IMR-90 (cell line): ENCODE measurements at regions not wholly inside any gene's neighbourhood (a gene's known extent, or its start where the extent isn't known, plus 50 kb on each side); places are given as distances from the start of the nearest gene placed in this dataset.

Source experiments
- ATAC-seq: fragments of 200-7000 bp; cut with Tn5 transposase; 2 replicates; pipeline ENCODE4 v1.9.1; 2020; ENCODE audit warnings: low read depth, mild to moderate bottlenecking, moderate library complexity
- BruUV-seq: library from RNA; stranded (reverse); fragments of 400-500 nt; replicated peaks from 2 replicates; lab custom pipeline; 2021; lab: Mats Ljungman, UMichigan
- CTCF ChIA-PET: fragments of 300-600 bp; formaldehyde crosslinking; extraction: SDS; loops from one replicate; lab custom pipeline; 2021; ENCODE audit warnings: antibody characterized with exemption; lab: Yijun Ruan, JAX
- POLR2A ChIA-PET: fragments of 300-600 bp; sonication (Branson Sonifier 250); formaldehyde crosslinking; loops from one replicate; lab custom pipeline; 2022; ENCODE audit warnings: antibody characterized with exemption; ENCODE audit not compliant: unreplicated experiment; lab: Charles Lee
- DNase-seq: peaks from one replicate; pipeline ENCODE4 v3.0.0; 2013
- H2AFZ ChIP-seq: replicated peaks from 2 replicates; pipeline ENCODE3; 2013; ENCODE audit warnings: low read length, mild to moderate bottlenecking; ENCODE audit not compliant: poor library complexity
- H2AK5ac ChIP-seq: 2 replicates; pipeline ENCODE4 v1.6.1; 2013; ENCODE audit warnings: low read depth, low read length, inconsistent platforms
- H2AK9ac ChIP-seq: replicated peaks from 2 replicates; pipeline ENCODE3; 2013; ENCODE audit warnings: mild to moderate bottlenecking, low read depth, low read length, moderate library complexity; ENCODE audit not compliant: poor library complexity
- H2BK120ac ChIP-seq: 2 replicates; pipeline ENCODE4 v1.6.1; 2013; ENCODE audit warnings: low read depth, low read length, inconsistent platforms
- H2BK15ac ChIP-seq: 3 replicates; pipeline ENCODE4 v1.6.1; 2013; ENCODE audit warnings: low read depth, low read length, inconsistent platforms
- H2BK20ac ChIP-seq: 2 replicates; pipeline ENCODE4 v1.6.1; 2013; ENCODE audit warnings: low read depth, mild to moderate bottlenecking, inconsistent platforms, low read length, moderate library complexity
- H2BK5ac ChIP-seq: 2 replicates; pipeline ENCODE4 v1.6.1; 2013; ENCODE audit warnings: mild to moderate bottlenecking, low read depth, low read length, inconsistent platforms; ENCODE audit not compliant: poor library complexity, severe bottlenecking
- H3K14ac ChIP-seq: replicated peaks from 2 replicates; pipeline ENCODE4 v1.6.1; 2013; ENCODE audit warnings: low read depth, low read length, inconsistent platforms
- H3K18ac ChIP-seq: 2 replicates; pipeline ENCODE4 v1.6.1; 2013; ENCODE audit warnings: low read depth, low read length, control low read depth
- H3K23ac ChIP-seq: 2 replicates; pipeline ENCODE4 v1.6.1; 2013; ENCODE audit warnings: low read depth, low read length, inconsistent platforms
- H3K27ac ChIP-seq: 2 replicates; pipeline ENCODE4 v1.5.1; 2013; ENCODE audit warnings: mild to moderate bottlenecking, control low read depth, low read length; ENCODE audit not compliant: insufficient read depth
- H3K27me3 ChIP-seq: 2 replicates; pipeline ENCODE4 v1.6.1; 2013; ENCODE audit warnings: low read length; ENCODE audit not compliant: control insufficient read depth, insufficient read depth
- H3K36me3 ChIP-seq: 2 replicates; pipeline ENCODE4 v1.6.1; 2013; ENCODE audit warnings: low read length, mixed read lengths; ENCODE audit not compliant: control insufficient read depth, insufficient read depth
- H3K4ac ChIP-seq: 2 replicates; pipeline ENCODE4 v1.6.1; 2013; ENCODE audit warnings: low read depth, low read length, inconsistent platforms
- H3K4me1 ChIP-seq: 2 replicates; pipeline ENCODE4 v1.6.1; 2013; ENCODE audit warnings: low read length, mixed read lengths; ENCODE audit not compliant: control insufficient read depth, insufficient read depth
- H3K4me2 ChIP-seq: 2 replicates; pipeline ENCODE4 v1.6.1; 2013; ENCODE audit warnings: low read depth, mild to moderate bottlenecking, control low read depth, low read length, moderate library complexity
- H3K4me3 ChIP-seq: 2 replicates; pipeline ENCODE4 v1.5.1; 2013; ENCODE audit warnings: low read depth, mild to moderate bottlenecking, control low read depth, low read length, moderate library complexity; ENCODE audit not compliant: insufficient read depth
- H3K56ac ChIP-seq: 2 replicates; pipeline ENCODE4 v1.6.1; 2013; ENCODE audit warnings: low read length, inconsistent platforms; ENCODE audit not compliant: insufficient read depth; ENCODE audit errors: extremely low read depth
- H3K79me1 ChIP-seq, 2 experiments: 2 replicates each; pipeline ENCODE4 v1.6.1; 2013; ENCODE audit warnings: low read length in 2 of 2, inconsistent platforms in 1 of 2, low read depth in 1 of 2
- H3K9ac ChIP-seq: 2 replicates; pipeline ENCODE4 v1.6.1; 2013; ENCODE audit warnings: low read depth, low read length, control low read depth
- H3K9me1 ChIP-seq: 2 replicates; pipeline ENCODE4 v1.6.1; 2013; ENCODE audit warnings: low read length, inconsistent platforms; ENCODE audit not compliant: insufficient read depth
- H3K9me3 ChIP-seq: 2 replicates; pipeline ENCODE4 v1.6.1; 2013; ENCODE audit warnings: low read length; ENCODE audit not compliant: control insufficient read depth, insufficient read depth
- H4K20me1 ChIP-seq: 2 replicates; pipeline ENCODE4 v1.6.1; 2013; ENCODE audit warnings: low read length, inconsistent platforms; ENCODE audit not compliant: insufficient read depth
- H4K5ac ChIP-seq: 2 replicates; pipeline ENCODE4 v1.6.1; 2013; ENCODE audit warnings: mild to moderate bottlenecking, low read depth, low read length, control low read depth
- H4K8ac ChIP-seq, 2 experiments: 2 replicates each; pipeline ENCODE4 v1.6.1; 2013; ENCODE audit warnings: low read depth in 2 of 2, low read length in 2 of 2, control low read depth in 1 of 2, inconsistent platforms in 1 of 2
- H4K91ac ChIP-seq: 2 replicates; pipeline ENCODE4 v1.6.1; 2013; ENCODE audit warnings: low read depth, low read length, inconsistent platforms; ENCODE audit not compliant: insufficient read depth
- CHD1 ChIP-seq: IDR thresholded peaks from 2 replicates; pipeline ENCODE4 v1.6.1; 2012; ENCODE audit warnings: low read depth, low read length, improper control_type of control experiment
- ELK1 ChIP-seq: fragments of 150-350 bp; IDR thresholded peaks from 2 replicates; pipeline ENCODE4 v1.6.1; 2016; ENCODE audit warnings: low read depth, mild to moderate bottlenecking, low read length, moderate library complexity, borderline replicate concordance
- FOS ChIP-seq: fragments of 150-350 bp; IDR thresholded peaks from 2 replicates; pipeline ENCODE4 v1.6.1; 2016; ENCODE audit warnings: low read depth, low read length
- MAFK ChIP-seq: IDR thresholded peaks from 2 replicates; pipeline ENCODE4 v1.6.1; 2012; ENCODE audit warnings: low read depth, low read length, improper control_type of control experiment
- MAZ ChIP-seq: IDR thresholded peaks from 2 replicates; pipeline ENCODE4 v1.6.1; 2012; ENCODE audit warnings: low read depth, mild to moderate bottlenecking, low read length, improper control_type of control experiment, moderate library complexity, borderline replicate concordance
- MXI1 ChIP-seq: IDR thresholded peaks from 2 replicates; pipeline ENCODE4 v1.6.1; 2012; ENCODE audit warnings: low read depth, mild to moderate bottlenecking, low read length, moderate library complexity, borderline replicate concordance
- NFE2L2 ChIP-seq: fragments of 150-350 bp; IDR thresholded peaks from 2 replicates; pipeline ENCODE4 v1.6.1; 2016; ENCODE audit warnings: low read depth, mild to moderate bottlenecking, low read length
- POLR2A ChIP-seq: IDR thresholded peaks from 2 replicates; pipeline ENCODE4 v1.6.1; 2012; ENCODE audit warnings: mild to moderate bottlenecking, low read depth, low read length
- RCOR1 ChIP-seq: IDR thresholded peaks from 2 replicates; pipeline ENCODE4 v1.6.1; 2012; ENCODE audit warnings: mild to moderate bottlenecking, low read length, improper control_type of control experiment; ENCODE audit not compliant: insufficient replicate concordance
- RFX5 ChIP-seq: IDR thresholded peaks from 2 replicates; pipeline ENCODE4 v1.8.0; 2012; ENCODE audit warnings: low read depth, mild to moderate bottlenecking, low read length, moderate library complexity
- WGBS, 2 experiments: methylation state at CpG; one replicate each; pipeline versions ENCODE4 v1.1.5 to v1.1.7; 2013; ENCODE audit warnings: missing lambda C conversion rate in 2 of 2; ENCODE audit not compliant: insufficient read length in 1 of 2; ENCODE audit errors: extremely low coverage in 2 of 2; 5-methylcytosine and 5-hydroxymethylcytosine counted together
- dilution Hi-C: fragments of 300-500 bp; cut with HindIII; formaldehyde crosslinking; loops from one replicate; pipeline ENCODE4 v1.14.3; 2018; ENCODE audit warnings: low sequenced_read_pairs; ENCODE audit not compliant: unreplicated experiment
- in situ Hi-C: fragments of 300-500 bp; cut with MboI; formaldehyde crosslinking; loops from 3 replicates; pipeline ENCODE4 v1.14.3; 2019; ENCODE audit warnings: low sequenced_read_pairs, inconsistent platforms, mixed read lengths
- intact Hi-C: fragments of 100-400 bp; cut with micrococcal nuclease; formaldehyde crosslinking; loops from 2 replicates; pipeline ENCODE4 v1.10.0; 2022
- TF ChIP-seq, protein P1 (sequence below): conservative IDR thresholded peaks from 2 replicates; pipeline ENCODE4 v1.5.1; 2012; ENCODE audit warnings: mild to moderate bottlenecking, low read depth, low read length, improper control_type of control experiment

DNA sequence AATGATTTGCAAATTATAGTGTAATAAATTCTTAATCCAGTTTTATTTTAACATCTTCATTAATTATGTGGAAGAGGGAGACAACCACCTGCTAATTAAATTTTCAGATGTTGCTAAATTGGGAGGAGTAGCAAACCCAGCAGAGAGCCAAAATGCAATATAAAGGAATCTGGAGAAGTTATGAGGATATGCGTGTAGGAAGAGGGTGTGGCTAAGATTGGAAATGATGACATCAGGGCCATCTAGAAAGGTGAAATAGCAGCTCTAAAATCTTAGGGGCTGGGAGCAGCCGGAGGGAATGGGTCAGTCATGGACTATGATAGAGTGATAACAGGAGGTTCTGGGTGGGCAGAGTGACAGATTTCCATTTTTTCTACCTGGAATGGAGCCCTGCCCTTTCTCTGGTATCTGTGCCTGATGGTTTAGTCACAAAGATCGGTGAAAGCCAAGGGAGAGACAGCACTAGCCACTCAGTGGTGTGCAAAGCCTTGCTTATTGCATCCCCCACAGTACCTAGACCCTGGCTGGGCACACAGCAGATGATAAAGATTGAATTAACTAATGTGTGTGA is 379.2 kb upstream of the CELF4 start:
- BruUV-seq = no TSS peak
- DNase-seq (no peak), ATAC-seq (no peak)
- Histone ChIP-seq H3K9ac (no peak overlapping the region), H2AFZ (no peak overlapping the region), H3K27ac (no peak overlapping the region), H2BK5ac (no peak overlapping the region), H4K91ac (no peak overlapping the region), H2AK9ac (no peak overlapping the region), H3K36me3 (no peaks in the 10 kb centered on the region), H2BK120ac (no peak overlapping the region), H3K18ac (no peak overlapping the region), H2AK5ac (no peak overlapping the region), H2BK20ac (no peak overlapping the region), H3K23ac (no peak overlapping the region), H3K9me3 (peaks cover 2% of the 10 kb centered on the region; the same call in 1 of the 2 replicates), H3K56ac (no peak overlapping the region), H3K4me2 (no peak overlapping the region), H4K8ac (no peak overlapping the region), H3K79me1 (no peaks in the 10 kb centered on the region), H3K4me1 (no peaks in the 10 kb centered on the region), H4K5ac (no peak overlapping the region), H2BK15ac (no peak overlapping the region), H3K14ac (no peak overlapping the region), H3K27me3 (no peaks in the 10 kb centered on the region), H4K20me1 (no peaks in the 10 kb centered on the region), H3K4me3 (no peak overlapping the region), H3K9me1 (no peaks in the 10 kb centered on the region), H3K4ac (no peak overlapping the region)
- intact Hi-C loops (no loop called here), dilution Hi-C loops (no loop called here), in situ Hi-C loops (no loop called here)
- ChIA-PET CTCF (no interaction called here), POLR2A (no interaction called here)
- WGBS, 2 experiments = 80% methylated on average over 1 of the region's 3 CpGs; no CpG with 5 or more reads in 1 of the 2 experiments
- TF ChIP-seq FOS (no peak), RCOR1 (no peak), RFX5 (no peak), POLR2A (no peak), NFE2L2 (no peak), CHD1 (no peak), MAFK (no peak), MXI1 (no peak), ELK1 (no peak), MAZ (no peak)
- TF ChIP-seq, protein P1, sequence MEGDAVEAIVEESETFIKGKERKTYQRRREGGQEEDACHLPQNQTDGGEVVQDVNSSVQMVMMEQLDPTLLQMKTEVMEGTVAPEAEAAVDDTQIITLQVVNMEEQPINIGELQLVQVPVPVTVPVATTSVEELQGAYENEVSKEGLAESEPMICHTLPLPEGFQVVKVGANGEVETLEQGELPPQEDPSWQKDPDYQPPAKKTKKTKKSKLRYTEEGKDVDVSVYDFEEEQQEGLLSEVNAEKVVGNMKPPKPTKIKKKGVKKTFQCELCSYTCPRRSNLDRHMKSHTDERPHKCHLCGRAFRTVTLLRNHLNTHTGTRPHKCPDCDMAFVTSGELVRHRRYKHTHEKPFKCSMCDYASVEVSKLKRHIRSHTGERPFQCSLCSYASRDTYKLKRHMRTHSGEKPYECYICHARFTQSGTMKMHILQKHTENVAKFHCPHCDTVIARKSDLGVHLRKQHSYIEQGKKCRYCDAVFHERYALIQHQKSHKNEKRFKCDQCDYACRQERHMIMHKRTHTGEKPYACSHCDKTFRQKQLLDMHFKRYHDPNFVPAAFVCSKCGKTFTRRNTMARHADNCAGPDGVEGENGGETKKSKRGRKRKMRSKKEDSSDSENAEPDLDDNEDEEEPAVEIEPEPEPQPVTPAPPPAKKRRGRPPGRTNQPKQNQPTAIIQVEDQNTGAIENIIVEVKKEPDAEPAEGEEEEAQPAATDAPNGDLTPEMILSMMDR = no peak
